OCI-LY3 (cell line): ENCODE measurements at regions not wholly inside any gene's neighbourhood (a gene's known extent, or its start where the extent isn't known, plus 50 kb on each side); places are given as distances from the start of the nearest gene placed in this dataset.

Source experiments
- CTCF ChIP-seq: fragments of 200-600, 300-600 bp; sonication (generic); IDR thresholded peaks from 2 replicates; pipeline ENCODE4 v1.5.1; 2014; ENCODE audit warnings: antibody characterized with exemption, low read length, low read depth
- EZH2phosphoT487 ChIP-seq: fragments of 200-600 bp; shearing (Covaris generic); IDR thresholded peaks from 2 replicates; pipeline ENCODE4 v1.6.1; 2018; ENCODE audit warnings: antibody characterized with exemption, mixed run types, low read depth

- TF ChIP-seq CTCF: no peak
- no peak for TF ChIP-seq EZH2phosphoT487
Measured at GRCh38 chr1:200253774-200254495, 155.9 kb downstream of the ZNF281 start.
